Loucy (cell line): ENCODE measurements at regions not wholly inside any gene's neighbourhood (a gene's known extent, or its start where the extent isn't known, plus 50 kb on each side); places are given as distances from the start of the nearest gene placed in this dataset.

Source experiments
- EZH2phosphoT487 ChIP-seq: fragments of 200-600 bp; IDR thresholded peaks from 2 replicates; pipeline ENCODE4 v1.6.1; 2018; ENCODE audit warnings: antibody characterized with exemption, mild to moderate bottlenecking, moderate library complexity, borderline replicate concordance
- TF ChIP-seq, protein P1 (sequence below): fragments of 200-600 bp; sonication (generic); conservative IDR thresholded peaks from 2 replicates; pipeline ENCODE4 v1.5.1; 2014; ENCODE audit warnings: mild to moderate bottlenecking, antibody characterized with exemption, low read length

- TF ChIP-seq, protein P1, sequence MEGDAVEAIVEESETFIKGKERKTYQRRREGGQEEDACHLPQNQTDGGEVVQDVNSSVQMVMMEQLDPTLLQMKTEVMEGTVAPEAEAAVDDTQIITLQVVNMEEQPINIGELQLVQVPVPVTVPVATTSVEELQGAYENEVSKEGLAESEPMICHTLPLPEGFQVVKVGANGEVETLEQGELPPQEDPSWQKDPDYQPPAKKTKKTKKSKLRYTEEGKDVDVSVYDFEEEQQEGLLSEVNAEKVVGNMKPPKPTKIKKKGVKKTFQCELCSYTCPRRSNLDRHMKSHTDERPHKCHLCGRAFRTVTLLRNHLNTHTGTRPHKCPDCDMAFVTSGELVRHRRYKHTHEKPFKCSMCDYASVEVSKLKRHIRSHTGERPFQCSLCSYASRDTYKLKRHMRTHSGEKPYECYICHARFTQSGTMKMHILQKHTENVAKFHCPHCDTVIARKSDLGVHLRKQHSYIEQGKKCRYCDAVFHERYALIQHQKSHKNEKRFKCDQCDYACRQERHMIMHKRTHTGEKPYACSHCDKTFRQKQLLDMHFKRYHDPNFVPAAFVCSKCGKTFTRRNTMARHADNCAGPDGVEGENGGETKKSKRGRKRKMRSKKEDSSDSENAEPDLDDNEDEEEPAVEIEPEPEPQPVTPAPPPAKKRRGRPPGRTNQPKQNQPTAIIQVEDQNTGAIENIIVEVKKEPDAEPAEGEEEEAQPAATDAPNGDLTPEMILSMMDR = no peak
- TF ChIP-seq EZH2phosphoT487 = no peak
These were observed 196.2 kb upstream of the TENT5D start for GRCh38 chrX:80223982-80224579.
